Fibroblast of the aortic adventitia (primary cell): ENCODE measurements at regions not wholly inside any gene's neighbourhood (a gene's known extent, or its start where the extent isn't known, plus 50 kb on each side); places are given as distances from the start of the nearest gene placed in this dataset.

Experiments
- DNase-seq: peaks from one replicate; pipeline ENCODE4 v3.0.0-alpha.2; 2010; ENCODE audit warnings: low read depth
- H3K4me3 ChIP-seq: 2 replicates; pipeline ENCODE4 v1.5.1; 2011; ENCODE audit warnings: low read depth, mild to moderate bottlenecking, control low read depth, low read length, moderate library complexity
- TF ChIP-seq, protein P1 (sequence below): IDR thresholded peaks from 2 replicates; pipeline ENCODE4 v1.5.1; 2011; ENCODE audit warnings: mild to moderate bottlenecking, low read length, control low read depth, inconsistent platforms; ENCODE audit not compliant: insufficient read depth

DNA sequence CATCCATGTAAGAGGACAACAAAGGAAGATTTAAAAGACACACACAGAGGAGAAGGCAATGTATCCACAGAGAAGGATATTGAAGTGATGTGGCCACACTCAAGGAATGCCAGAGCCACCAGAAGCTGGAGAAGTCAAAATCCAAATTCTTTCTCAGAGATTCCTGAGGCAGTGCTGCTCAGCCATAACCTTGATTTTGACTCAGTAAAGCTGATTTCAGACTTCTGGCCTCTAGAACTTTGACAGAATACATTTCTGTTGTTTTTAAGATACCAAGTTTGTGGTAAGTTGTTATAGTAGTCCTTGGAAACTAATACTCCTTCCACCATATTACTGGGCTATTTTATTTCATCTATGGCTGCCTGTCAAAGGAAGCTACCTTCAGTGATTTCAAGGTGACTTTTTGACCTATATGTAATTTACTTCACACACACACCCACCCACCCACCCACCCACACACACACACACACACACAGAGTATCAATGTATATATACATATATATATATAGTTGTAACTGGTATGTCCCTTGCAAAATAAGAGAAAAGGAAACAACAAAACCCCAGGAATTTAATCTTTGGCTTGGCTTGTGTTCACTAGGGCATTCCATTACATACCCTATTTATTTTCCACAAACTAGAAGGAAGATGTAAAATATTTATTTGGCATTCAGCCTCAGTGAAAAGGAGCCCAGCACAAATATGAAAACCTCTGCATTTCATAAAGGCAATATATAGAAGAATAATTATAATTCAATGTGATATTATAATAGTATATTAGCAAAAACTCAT lies 142.1 kb upstream of the PTGFR start:
- DNase-seq, result peak; percentile 57
- H3K4me3 ChIP-seq, result no peak overlapping the region
- TF ChIP-seq, protein P1, sequence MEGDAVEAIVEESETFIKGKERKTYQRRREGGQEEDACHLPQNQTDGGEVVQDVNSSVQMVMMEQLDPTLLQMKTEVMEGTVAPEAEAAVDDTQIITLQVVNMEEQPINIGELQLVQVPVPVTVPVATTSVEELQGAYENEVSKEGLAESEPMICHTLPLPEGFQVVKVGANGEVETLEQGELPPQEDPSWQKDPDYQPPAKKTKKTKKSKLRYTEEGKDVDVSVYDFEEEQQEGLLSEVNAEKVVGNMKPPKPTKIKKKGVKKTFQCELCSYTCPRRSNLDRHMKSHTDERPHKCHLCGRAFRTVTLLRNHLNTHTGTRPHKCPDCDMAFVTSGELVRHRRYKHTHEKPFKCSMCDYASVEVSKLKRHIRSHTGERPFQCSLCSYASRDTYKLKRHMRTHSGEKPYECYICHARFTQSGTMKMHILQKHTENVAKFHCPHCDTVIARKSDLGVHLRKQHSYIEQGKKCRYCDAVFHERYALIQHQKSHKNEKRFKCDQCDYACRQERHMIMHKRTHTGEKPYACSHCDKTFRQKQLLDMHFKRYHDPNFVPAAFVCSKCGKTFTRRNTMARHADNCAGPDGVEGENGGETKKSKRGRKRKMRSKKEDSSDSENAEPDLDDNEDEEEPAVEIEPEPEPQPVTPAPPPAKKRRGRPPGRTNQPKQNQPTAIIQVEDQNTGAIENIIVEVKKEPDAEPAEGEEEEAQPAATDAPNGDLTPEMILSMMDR, result no peak

DNA sequence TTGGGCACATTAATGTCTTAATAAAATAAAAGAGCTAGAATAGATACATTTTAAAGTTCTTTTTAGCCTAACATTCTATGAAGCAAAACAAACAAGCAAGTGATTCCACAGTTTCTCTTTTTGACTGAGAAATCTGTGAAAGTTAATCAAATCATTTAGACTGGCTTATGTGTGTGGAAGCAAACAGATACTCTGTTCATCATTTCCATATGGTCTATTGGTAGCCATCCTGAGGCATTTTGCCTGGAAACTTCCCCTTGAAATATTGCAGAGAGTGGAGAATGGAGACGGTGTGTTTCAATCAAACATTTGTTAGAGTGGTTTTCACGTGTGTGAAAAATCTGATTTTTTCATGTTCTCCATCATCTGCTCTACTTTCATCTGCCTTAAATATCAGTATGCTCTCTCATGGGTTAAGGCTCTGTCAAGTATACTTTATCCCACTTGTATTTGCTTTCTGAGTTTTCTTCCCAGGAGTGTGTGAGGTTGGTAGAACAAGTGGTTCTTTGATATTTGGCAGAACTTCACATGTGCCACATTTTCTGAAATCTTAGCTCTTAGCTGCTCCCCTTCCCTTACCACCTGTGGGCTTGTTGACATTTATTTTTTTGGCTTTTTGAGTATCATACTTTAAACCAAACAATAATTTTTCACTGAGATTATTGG lies 139.1 kb upstream of the PTGFR start:
- H3K4me3 ChIP-seq, result no peak overlapping the region
- TF ChIP-seq, protein P1, result no peak
- DNase-seq, result no peak

DNA sequence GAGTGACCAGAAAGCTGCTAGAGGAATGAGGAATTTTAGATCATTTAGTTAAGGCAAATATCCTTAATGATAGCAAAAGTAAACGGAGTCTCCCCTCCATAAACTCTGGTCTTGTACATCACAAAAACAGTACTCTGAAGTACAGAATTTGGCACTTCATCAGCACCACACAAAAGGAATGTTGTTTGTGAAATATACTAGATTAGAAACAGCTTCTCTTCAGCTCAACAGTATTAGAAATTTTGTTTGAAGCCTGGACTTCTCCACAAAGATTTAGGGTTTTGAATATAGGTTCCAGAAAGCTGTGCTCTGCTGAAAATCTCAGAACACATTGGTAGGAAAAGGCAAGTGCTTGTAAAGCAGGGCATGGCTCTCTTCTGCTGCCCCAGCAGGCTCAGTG lies 135.1 kb upstream of the PTGFR start:
- peak; percentile 75 for DNase-seq
- no peak overlapping the region for H3K4me3 ChIP-seq
- TF ChIP-seq, protein P1, result no peak

DNA sequence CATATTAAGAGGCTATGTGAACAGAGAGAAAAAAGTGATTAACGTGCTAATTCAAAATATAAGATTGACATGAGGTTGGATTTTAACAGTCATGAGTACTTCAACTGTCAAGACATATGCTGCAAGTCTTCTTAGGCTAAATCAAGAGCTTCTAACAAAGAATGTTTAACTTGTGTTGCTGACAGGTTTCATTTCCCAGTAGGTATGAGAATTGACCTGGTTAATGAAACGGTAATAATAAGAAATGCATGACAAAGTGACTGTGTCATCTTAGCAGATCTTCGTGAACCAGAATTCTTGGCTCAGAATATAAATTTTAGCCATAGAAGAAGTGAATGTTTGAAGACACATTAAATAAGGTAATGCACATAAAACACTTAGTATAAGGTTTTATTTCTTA lies 132.6 kb upstream of the PTGFR start:
- no peak overlapping the region for H3K4me3 ChIP-seq
- DNase-seq, result no peak
- TF ChIP-seq, protein P1, result no peak

DNA sequence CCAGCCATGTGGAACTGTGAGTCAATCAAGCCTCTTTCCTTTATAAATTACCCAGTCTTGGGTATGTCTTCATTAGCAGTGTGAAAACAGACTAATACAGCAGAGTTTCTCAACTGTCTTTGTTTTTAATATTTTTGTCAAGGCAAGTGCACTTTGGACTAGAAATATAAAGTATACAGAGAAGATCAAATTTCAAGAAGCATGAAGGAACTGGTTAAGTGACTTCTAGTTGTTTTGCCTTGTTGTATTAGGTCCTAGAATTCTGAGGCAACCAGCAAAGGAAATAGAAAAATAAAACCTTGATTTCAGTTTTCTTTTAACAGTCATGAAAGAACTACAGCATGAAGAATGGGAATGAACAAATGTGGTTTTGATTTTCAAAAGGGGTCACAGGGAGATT lies 131.1 kb upstream of the PTGFR start:
- TF ChIP-seq, protein P1, result no peak
- H3K4me3 ChIP-seq, result no peak overlapping the region
- DNase-seq, result no peak

DNA sequence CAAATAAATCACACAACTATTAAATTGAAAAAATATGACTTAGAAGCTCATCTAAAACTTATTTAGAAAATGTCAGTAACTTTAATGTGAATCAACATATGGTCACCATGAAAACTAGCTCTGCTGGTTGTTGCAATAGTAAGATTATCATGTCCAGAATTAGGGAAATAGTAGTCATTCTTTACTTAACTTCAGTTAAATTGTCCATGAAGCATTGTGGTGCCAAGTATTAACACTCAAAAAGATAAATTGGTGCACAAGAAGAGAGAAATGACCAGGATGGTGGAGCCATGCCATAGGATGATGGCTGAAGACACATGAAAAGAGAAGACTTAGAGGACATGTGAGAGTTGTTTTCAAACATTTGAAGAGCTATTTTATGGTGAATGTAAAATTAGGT lies 130.2 kb upstream of the PTGFR start:
- H3K4me3 ChIP-seq, result no peak overlapping the region
- peak; percentile 42 for DNase-seq
- TF ChIP-seq, protein P1, result no peak
